LNCAP (cell line): ENCODE measurements at regions not wholly inside any gene's neighbourhood (a gene's known extent, or its start where the extent isn't known, plus 50 kb on each side); places are given as distances from the start of the nearest gene placed in this dataset.

Experiments
- CTCF ChIP-seq: fragments of 450-650 bp; IDR thresholded peaks from 2 replicates; pipeline ENCODE4 v1.5.1; 2017; ENCODE audit warnings: mild to moderate bottlenecking

DNA sequence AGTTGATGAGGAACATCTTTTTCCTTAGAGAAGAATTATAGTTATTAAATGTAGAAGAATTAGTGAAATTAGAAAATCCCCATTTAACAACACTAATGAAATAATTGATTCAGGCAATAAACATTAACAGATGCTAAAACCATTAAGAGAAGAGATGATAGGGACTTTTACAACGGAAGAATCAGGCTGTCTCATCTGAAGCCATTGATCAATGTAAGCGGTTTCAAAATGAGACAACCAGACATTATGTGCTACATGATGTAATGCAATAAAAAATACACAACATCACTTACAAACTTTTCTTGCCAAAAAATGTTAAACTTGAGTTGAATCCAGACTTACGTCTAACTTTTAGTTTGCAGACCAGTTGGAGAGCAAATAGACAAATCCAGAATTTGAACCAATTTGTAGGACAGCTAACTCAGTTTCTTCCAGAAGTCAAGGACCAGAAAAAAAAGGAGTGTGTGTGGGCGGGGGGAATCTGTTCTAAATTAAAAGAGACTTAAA lies 165.4 kb upstream of the DPT start:
- no peak for TF ChIP-seq CTCF

- no peak for TF ChIP-seq CTCF
Observed at GRCh38 chr1:168897249-168897648, 168.2 kb upstream of the DPT start.

DNA sequence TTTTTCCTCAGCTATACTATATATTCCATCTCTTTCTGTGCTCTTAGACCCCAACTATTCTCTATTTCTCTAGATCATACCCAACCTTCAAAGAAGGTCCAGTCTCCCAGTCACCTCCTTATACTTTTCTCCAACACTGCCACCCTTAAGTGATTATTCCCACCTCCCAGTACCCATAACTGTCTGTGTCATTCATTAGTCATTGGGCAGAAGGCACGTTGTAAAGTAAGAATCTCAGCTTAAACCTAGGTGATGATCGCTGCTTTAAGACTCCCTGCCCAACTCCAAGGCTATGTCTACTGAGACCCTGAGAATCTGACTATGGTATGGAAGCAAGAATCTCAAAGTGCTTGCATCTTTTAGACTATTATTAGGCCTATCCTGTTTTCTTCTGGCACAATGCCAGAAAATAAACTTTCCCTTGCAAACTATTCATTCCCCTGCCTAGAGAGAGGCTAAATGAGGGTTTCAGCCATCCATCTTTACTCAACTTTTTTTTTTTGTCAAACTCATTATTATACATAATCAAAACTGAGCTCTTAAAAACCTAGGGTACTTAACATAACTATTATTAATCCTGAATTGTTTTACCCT lies 174.3 kb upstream of the DPT start:
- no peak for TF ChIP-seq CTCF

DNA sequence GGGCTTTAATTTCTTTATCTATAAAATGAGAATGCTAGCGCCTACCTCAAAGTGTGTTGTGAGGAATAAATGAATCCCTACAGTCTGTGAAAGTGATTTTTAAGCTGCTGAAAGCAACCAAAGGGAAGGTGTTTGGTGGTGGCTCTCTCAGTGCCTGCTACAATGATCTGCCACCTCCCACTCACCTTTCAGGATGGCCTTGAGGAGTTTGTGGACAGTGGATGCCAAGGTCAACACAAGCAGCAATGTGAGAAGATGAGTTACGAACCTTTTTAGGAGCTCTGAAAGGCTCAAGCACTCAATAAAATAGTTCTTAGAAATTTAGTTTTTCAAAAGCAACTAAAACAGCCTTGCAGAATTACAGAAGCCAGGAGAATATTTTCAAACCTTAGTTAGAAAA lies 176.6 kb upstream of the DPT start:
- no peak for TF ChIP-seq CTCF

- TF ChIP-seq CTCF: no peak
Observed at GRCh38 chr1:168906367-168906766, 177.4 kb upstream of the DPT start.

- no peak for TF ChIP-seq CTCF
Observed at GRCh38 chr1:168907053-168907452, 178.0 kb upstream of the DPT start.

DNA sequence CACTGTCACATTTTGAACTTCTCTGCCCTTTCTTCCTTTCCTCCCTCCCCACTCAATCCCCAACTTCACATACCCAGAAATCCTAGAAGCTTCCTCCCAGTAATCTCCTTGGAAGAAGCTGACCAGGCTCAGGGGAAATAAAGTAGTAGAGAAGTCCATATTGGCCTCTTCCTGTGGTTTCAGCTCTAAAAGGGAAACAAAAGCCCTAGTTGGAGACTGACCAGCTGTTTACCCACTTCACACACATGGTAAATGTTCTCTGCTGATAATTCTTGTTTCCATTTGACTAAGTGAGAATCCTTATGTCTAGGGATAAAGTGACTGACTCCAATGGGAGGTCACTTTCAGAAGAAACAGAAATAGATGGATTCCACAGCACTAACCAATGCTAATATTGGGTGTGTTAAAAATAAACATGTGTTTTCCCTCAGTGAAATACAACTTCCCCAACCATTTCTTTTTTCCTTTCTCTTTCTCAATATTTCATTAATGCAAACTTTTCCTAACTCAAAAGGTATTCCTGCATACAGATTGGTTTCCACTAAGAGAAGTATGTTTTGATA lies 178.9 kb upstream of the DPT start:
- TF ChIP-seq CTCF: no peak

GRCh38 chr1:168910403-168910802 lies 181.4 kb upstream of the DPT start:
- no peak for TF ChIP-seq CTCF
